ENCODE measurements at regions not wholly inside any gene's neighbourhood (a gene's known extent, or its start where the extent isn't known, plus 50 kb on each side); places are given as distances from the start of the nearest gene placed in this dataset.

DNA sequence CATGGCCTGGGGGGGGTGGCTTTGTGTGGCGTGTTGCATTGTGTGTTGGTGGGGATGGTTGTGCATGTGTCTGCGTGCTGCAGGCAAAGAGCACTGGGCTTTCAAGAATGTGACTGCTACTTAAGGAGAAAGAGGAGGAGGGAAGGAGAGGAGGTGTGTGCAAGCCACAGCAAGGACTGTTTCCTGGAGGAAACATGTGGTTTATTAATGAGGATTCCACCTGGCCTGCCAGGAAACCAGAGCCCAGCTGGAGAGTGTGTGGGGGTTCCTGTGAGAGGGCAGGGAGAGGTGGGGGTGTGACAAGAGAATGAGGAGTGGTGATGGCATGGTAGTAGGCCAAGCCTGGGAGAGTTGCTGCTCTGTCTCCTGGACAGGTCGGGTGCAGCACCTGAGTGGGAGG lies 258.1 kb upstream of the ROPN1 start:
- DNase-seq = no peak

DNA sequence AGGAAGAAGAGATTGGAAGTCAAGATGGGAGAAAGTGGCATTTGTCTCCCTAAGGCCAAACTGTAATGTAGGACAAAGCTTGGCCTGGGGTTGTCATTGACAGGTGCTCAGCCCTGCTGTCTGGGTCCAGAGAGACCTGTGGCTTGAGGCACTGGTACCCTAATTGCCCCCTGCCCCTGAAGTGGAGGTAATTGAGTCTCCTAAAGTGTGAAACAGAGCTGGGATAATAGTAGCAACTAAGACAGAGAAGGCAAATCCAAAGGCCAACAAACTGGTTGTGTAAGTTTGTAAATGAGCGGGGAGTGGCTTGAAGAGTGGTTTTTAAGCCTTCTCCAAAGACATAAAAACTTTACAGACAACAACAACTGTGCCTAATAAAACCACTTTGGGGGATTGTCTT lies 264.2 kb upstream of the ROPN1 start:
- DNase-seq = no peak

- DNase-seq = no peak
Measured at GRCh38 chr3:124256599-124256998, 264.7 kb upstream of the ROPN1 start.

GRCh38 chr3:124257336-124257864 lies 265.5 kb upstream of the ROPN1 start:
- no peak for DNase-seq

DNA sequence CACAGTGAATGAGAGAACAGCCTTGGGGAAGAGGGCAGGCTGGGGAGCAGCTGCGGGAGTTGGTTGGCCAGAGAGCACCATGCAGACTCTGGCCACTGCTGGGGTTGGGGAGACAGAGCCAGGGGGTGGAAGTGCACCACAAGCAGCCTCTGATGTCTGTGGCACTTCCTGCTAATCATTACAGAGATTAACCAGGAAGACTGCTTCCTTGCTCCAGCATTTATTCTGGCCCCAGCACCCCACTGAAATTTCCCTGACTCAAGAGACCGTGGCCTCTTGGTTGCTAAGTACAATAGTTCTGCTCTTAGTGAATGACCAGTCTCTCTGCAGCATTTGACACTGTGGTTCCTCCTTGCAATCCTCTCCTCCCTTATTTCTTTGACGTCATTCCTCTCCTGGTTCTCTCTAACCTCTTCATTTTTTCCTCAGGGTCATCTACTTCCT lies 266.2 kb upstream of the ROPN1 start:
- DNase-seq = no peak

GRCh38 chr3:124260206-124260915 lies 268.4 kb upstream of the ROPN1 start:
- DNase-seq = no peak

GRCh38 chr3:124261306-124261705 lies 269.4 kb upstream of the ROPN1 start:
- DNase-seq = no peak

GRCh38 chr3:124263168-124263567 lies 271.2 kb upstream of the ROPN1 start:
- DNase-seq = no peak

DNA sequence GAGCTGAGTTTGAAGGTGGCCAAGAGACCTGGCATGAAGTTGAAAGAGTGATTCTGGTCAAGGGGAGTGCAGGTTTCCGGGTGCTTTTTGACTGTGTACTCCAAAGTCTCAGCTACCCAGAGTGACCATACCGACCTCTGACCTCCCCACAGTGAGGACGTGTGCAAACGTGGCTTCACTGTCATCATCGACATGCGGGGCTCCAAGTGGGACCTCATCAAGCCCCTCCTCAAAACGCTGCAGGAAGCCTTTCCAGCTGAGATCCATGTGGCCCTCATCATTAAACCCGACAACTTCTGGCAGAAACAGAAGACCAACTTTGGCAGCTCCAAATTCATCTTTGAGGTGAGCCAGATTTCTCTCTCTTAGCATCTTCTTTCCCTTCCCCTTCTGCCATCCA lies 272.4 kb upstream of the ROPN1 start:
- DNase-seq = no peak

- peak; percentile 5 to 51 for DNase-seq
Measured at GRCh38 chr3:124266487-124266886, 274.6 kb upstream of the ROPN1 start.

DNA sequence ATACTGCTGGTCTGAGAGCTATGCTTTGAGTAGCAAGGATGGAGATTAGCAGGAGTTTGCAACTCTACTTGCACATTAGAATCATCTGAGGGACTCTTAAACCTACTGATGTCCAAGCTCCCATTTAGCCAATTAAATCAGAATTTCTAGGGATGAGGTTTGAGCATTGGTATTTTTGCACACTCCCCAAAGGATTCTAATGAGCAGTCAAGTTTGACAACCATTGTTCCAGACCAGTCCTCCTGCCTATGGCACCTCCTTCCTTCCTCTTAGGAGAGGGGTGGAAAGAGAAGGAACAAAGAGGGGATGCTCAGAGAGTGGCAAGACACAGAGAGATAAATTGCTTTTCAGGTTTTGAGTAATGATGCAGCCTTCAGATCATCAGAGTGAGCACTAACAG lies 275.5 kb upstream of the ROPN1 start:
- no peak for DNase-seq

- no peak for DNase-seq
Measured at GRCh38 chr3:124268355-124268754, 276.4 kb upstream of the ROPN1 start.

DNA sequence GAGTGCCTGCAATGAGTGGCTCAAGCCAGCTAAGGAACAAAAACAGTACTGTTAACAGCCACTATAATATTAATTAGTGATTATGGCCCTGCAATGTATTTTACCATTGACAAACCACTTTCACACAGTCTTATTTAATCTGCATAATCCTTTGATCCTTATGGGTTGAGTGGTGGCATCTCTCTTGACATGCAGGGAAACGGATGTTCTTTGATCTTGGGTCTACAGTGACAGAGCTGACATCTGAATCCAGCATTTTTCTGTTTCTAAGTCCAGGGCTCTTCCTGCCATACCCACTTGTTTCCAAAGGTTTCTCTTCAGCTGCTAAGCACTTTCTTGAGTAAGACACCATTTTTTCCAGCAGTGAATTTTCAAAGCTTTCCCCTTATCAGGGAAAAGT lies 277.7 kb upstream of the ROPN1 start:
- no peak for DNase-seq

GRCh38 chr3:124272605-124273151 lies 280.8 kb upstream of the ROPN1 start:
- DNase-seq = no peak

GRCh38 chr3:124273651-124274050 lies 281.7 kb upstream of the ROPN1 start:
- DNase-seq = no peak

DNA sequence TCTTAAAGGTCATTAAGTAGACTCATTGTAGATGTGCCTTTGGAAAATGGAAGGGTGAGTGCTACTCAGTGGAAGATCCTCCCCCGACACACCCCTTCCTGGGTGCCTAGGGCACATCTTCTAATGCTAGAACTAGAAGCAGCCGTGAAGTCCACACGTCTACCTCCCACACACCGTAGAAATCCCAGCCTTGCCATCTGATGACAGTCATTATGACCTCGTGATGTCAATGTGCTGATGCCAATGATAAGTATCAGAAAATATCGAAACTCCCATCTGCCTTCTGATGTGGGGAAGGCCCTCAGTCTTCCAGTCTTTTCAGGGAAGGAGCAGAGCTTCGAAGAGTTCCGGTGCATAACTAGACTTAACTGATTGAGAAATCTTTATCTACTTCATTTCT lies 282.1 kb upstream of the ROPN1 start:
- no peak for DNase-seq

- DNase-seq = no peak
Measured at GRCh38 chr3:124275412-124275811, 283.5 kb upstream of the ROPN1 start.

GRCh38 chr3:124276133-124276532 lies 284.2 kb upstream of the ROPN1 start:
- no peak for DNase-seq

GRCh38 chr3:124276539-124277143 lies 284.7 kb upstream of the ROPN1 start:
- no peak for DNase-seq

- no peak for DNase-seq
Measured at GRCh38 chr3:124277144-124277890, 285.4 kb upstream of the ROPN1 start.

GRCh38 chr3:124281453-124282316 lies 289.8 kb upstream of the ROPN1 start:
- peak in 1 of 2 experiments; percentile 1 for DNase-seq
